ENCODE measurements at regions not wholly inside any gene's neighbourhood (a gene's known extent, or its start where the extent isn't known, plus 50 kb on each side); places are given as distances from the start of the nearest gene placed in this dataset.

GRCh38 chr9:106581973-106582372 lies 281.0 kb upstream of the ZNF462 start:
- H3K4me3 ChIP-seq (replicated peaks; ENCODE audit: low read depth, low read length): no peak overlapping the region
- DNase-seq (ENCODE audit: extremely low read depth, low read depth): no peak
- TF ChIP-seq CTCF (IDR thresholded peaks at IDR 0.05; ENCODE audit: low read depth, low read length, missing control alignments): no peak

- no peak for TF ChIP-seq CTCF (IDR thresholded peaks at IDR 0.05; ENCODE audit: low read depth, low read length, missing control alignments)
- no peak overlapping the region for H3K4me3 ChIP-seq (replicated peaks; ENCODE audit: low read depth, low read length)
- DNase-seq (ENCODE audit: extremely low read depth, low read depth): peak; percentile 11
Observed at GRCh38 chr9:106583751-106584150, 279.2 kb upstream of the ZNF462 start.

- no peak for DNase-seq (ENCODE audit: extremely low read depth, low read depth)
- H3K4me3 ChIP-seq (replicated peaks; ENCODE audit: low read depth, low read length): no peak overlapping the region
- no peak for TF ChIP-seq CTCF (IDR thresholded peaks at IDR 0.05; ENCODE audit: low read depth, low read length, missing control alignments)
Observed at GRCh38 chr9:106587042-106587441, 275.9 kb upstream of the ZNF462 start.

- TF ChIP-seq CTCF (IDR thresholded peaks at IDR 0.05; ENCODE audit: low read depth, low read length, missing control alignments): no peak
- H3K4me3 ChIP-seq (replicated peaks; ENCODE audit: low read depth, low read length): no peak overlapping the region
- DNase-seq (ENCODE audit: extremely low read depth, low read depth): peak; percentile 7
Observed at GRCh38 chr9:106588626-106589025, 274.3 kb upstream of the ZNF462 start.

GRCh38 chr9:106590759-106591505 lies 272.0 kb upstream of the ZNF462 start:
- DNase-seq (ENCODE audit: extremely low read depth, low read depth): no peak
- no peak overlapping the region for H3K4me3 ChIP-seq (replicated peaks; ENCODE audit: low read depth, low read length)

GRCh38 chr9:106593201-106593600 lies 269.8 kb upstream of the ZNF462 start:
- H3K4me3 ChIP-seq (replicated peaks; ENCODE audit: low read depth, low read length): no peak overlapping the region
- TF ChIP-seq CTCF (IDR thresholded peaks at IDR 0.05; ENCODE audit: low read depth, low read length, missing control alignments): no peak
- no peak for DNase-seq (ENCODE audit: extremely low read depth, low read depth)

More at GRCh38 chr9:106590759-106591505, 272.0 kb upstream of the ZNF462 start:
- TF ChIP-seq CTCF (IDR thresholded peaks at IDR 0.05; ENCODE audit: low read depth, low read length, missing control alignments): no peak

GRCh38 chr9:106596984-106597383 lies 266.0 kb upstream of the ZNF462 start:
- H3K4me3 ChIP-seq (replicated peaks; ENCODE audit: low read depth, low read length): no peak overlapping the region
- no peak for TF ChIP-seq CTCF (IDR thresholded peaks at IDR 0.05; ENCODE audit: low read depth, low read length, missing control alignments)

More at GRCh38 chr9:106596984-106597383, 266.0 kb upstream of the ZNF462 start:
- no peak for DNase-seq (ENCODE audit: extremely low read depth, low read depth)
